HEK293 (cell line): ENCODE measurements at regions not wholly inside any gene's neighbourhood (a gene's known extent, or its start where the extent isn't known, plus 50 kb on each side); places are given as distances from the start of the nearest gene placed in this dataset.

Experiments used
- CTCF ChIA-PET: fragments of 350-600 bp; formaldehyde crosslinking; extraction: SDS; loops from one replicate; lab custom pipeline; 2021; ENCODE audit warnings: antibody characterized with exemption; lab: Yijun Ruan, JAX
- POLR2A ChIA-PET: fragments of 300-600 bp; formaldehyde crosslinking; extraction: SDS; loops from one replicate; lab custom pipeline; 2020; ENCODE audit warnings: antibody characterized with exemption, inconsistent platforms; lab: Yijun Ruan, JAX
- H3K27ac ChIP-seq: fragments of 200-500 bp; sonication (Bioruptor generic); 2 replicates; pipeline ENCODE4 v1.5.1; 2014; ENCODE audit warnings: low read depth, low read length, control low read depth, inconsistent platforms; ENCODE audit errors: extremely low read depth
- H3K36me3 ChIP-seq, 2 experiments: fragments of 200-500 bp in 1 of 2; sonication (Bioruptor generic) in 1 of 2; 1 replicate in 1 of 2; 2 replicates in 1 of 2; pipeline ENCODE4 v1.5.1; 2014 to 2017; ENCODE audit warnings: inconsistent platforms in 2 of 2, low read length in 2 of 2; ENCODE audit not compliant: control insufficient read depth in 2 of 2, insufficient read depth in 1 of 2
- H3K4me1 ChIP-seq: fragments of 200-500 bp; sonication (Bioruptor generic); 2 replicates; pipeline ENCODE4 v1.5.1; 2014; ENCODE audit warnings: mild to moderate bottlenecking, low read length, inconsistent platforms; ENCODE audit not compliant: control insufficient read depth, insufficient read depth
- H3K4me3 ChIP-seq: 2 replicates; pipeline ENCODE4 v1.5.1; 2011; ENCODE audit warnings: low read depth, mild to moderate bottlenecking, control low read depth, low read length, moderate library complexity
- H3K9me3 ChIP-seq: fragments of 200-500 bp; sonication (Bioruptor generic); 2 replicates; pipeline ENCODE4 v1.5.1; 2014; ENCODE audit warnings: low read depth, low read length, inconsistent platforms; ENCODE audit not compliant: control insufficient read depth, insufficient read depth
- GLIS2 ChIP-seq: fragments of 450-650 bp; formaldehyde crosslinking; IDR thresholded peaks from 2 replicates; pipeline ENCODE4 v1.5.1; 2016; ENCODE audit warnings: missing biosample characterization, missing genetic modification characterization
- HOXA7 ChIP-seq: sonication (generic); formaldehyde crosslinking; IDR thresholded peaks from 2 replicates; pipeline ENCODE4 v1.8.1; 2022; ENCODE audit warnings: missing genetic modification reagents, borderline replicate concordance
- KLF8 ChIP-seq: fragments of 450-650 bp; formaldehyde crosslinking; IDR thresholded peaks from 2 replicates; pipeline ENCODE4 v1.5.1; 2016; ENCODE audit warnings: missing biosample characterization, missing genetic modification characterization
- MEIS1 ChIP-seq: sonication (generic); formaldehyde crosslinking; IDR thresholded peaks from 2 replicates; pipeline ENCODE4 v1.8.1; 2022; ENCODE audit warnings: missing genetic modification reagents, mild to moderate bottlenecking, borderline replicate concordance
- PRDM6 ChIP-seq: fragments of 450-650 bp; formaldehyde crosslinking; IDR thresholded peaks from 2 replicates; pipeline ENCODE4 v1.5.1; 2017; ENCODE audit warnings: missing biosample characterization, missing genetic modification characterization
- YY1 ChIP-seq: fragments of 450-650 bp; formaldehyde crosslinking; IDR thresholded peaks from 2 replicates; pipeline ENCODE4 v1.5.1; 2018; ENCODE audit warnings: missing biosample characterization, missing genetic modification characterization
- ZNF112 ChIP-seq: fragments of 450-650 bp; formaldehyde crosslinking; IDR thresholded peaks from 2 replicates; pipeline ENCODE4 v1.5.0; 2017; ENCODE audit warnings: missing biosample characterization, missing genetic modification characterization
- ZNF221 ChIP-seq: fragments of 450-650 bp; formaldehyde crosslinking; IDR thresholded peaks from 2 replicates; pipeline ENCODE4 v1.5.1; 2017; ENCODE audit warnings: missing biosample characterization, missing genetic modification characterization, borderline replicate concordance
- ZNF426 ChIP-seq: fragments of 450-650 bp; formaldehyde crosslinking; IDR thresholded peaks from 2 replicates; pipeline ENCODE4 v1.5.1; 2017; ENCODE audit warnings: missing biosample characterization, missing genetic modification characterization, mild to moderate bottlenecking, inconsistent platforms, moderate library complexity
- ZNF449 ChIP-seq: fragments of 450-650 bp; formaldehyde crosslinking; IDR thresholded peaks from 2 replicates; pipeline ENCODE4 v1.5.1; 2017; ENCODE audit warnings: missing biosample characterization, mild to moderate bottlenecking, missing genetic modification characterization, moderate library complexity
- ZNF518A ChIP-seq: fragments of 450-650 bp; formaldehyde crosslinking; conservative IDR thresholded peaks from 2 replicates; pipeline ENCODE4 v1.5.1; 2016; ENCODE audit warnings: low read depth, missing biosample characterization, missing genetic modification characterization
- ZNF530 ChIP-seq: fragments of 450-650 bp; formaldehyde crosslinking; IDR thresholded peaks from 2 replicates; pipeline ENCODE4 v1.5.1; 2016; ENCODE audit warnings: low read depth, missing biosample characterization, missing genetic modification characterization
- ZNF560 ChIP-seq: fragments of 450-650 bp; formaldehyde crosslinking; IDR thresholded peaks from 2 replicates; pipeline ENCODE4 v1.5.1; 2017; ENCODE audit warnings: missing biosample characterization, missing genetic modification characterization, borderline replicate concordance
- ZNF664 ChIP-seq: fragments of 450-650 bp; formaldehyde crosslinking; IDR thresholded peaks from 2 replicates; pipeline ENCODE4 v1.5.1; 2016; ENCODE audit warnings: missing biosample characterization, missing genetic modification characterization
- ZNF670 ChIP-seq: fragments of 450-650 bp; formaldehyde crosslinking; IDR thresholded peaks from 2 replicates; pipeline ENCODE4 v1.5.1; 2016; ENCODE audit warnings: missing biosample characterization, missing genetic modification characterization, low read depth
- ZNF791 ChIP-seq: fragments of 450-650 bp; formaldehyde crosslinking; IDR thresholded peaks from 2 replicates; pipeline ENCODE4 v1.5.1; 2016; ENCODE audit warnings: missing biosample characterization, missing genetic modification characterization
- ZSCAN4 ChIP-seq: fragments of 450-650 bp; formaldehyde crosslinking; IDR thresholded peaks from 2 replicates; pipeline ENCODE4 v1.5.1; 2017; ENCODE audit warnings: missing biosample characterization, missing genetic modification characterization

GRCh38 chr5:33244441-33245150 lies 196.2 kb upstream of the TARS1 start:
- TF ChIP-seq ZNF670 (tag by site-specific recombination) (no peak), ZNF112 (no peak), ZNF560 (tag by site-specific recombination) (no peak)
- no peak overlapping the region for H3K27ac ChIP-seq
- no peaks in the 10 kb centered on the region for H3K9me3 ChIP-seq
- POLR2A ChIA-PET, result no interaction called here
- H3K4me1 ChIP-seq, result peaks cover 9% of the 10 kb centered on the region
- CTCF ChIA-PET, result no interaction called here
- no peaks in the 10 kb centered on the region for H3K36me3 ChIP-seq
- H3K4me3 ChIP-seq, result no peak overlapping the region

- no peak overlapping the region for H3K27ac ChIP-seq
- H3K4me3 ChIP-seq, result no peak overlapping the region
- ChIA-PET CTCF (no interaction called here), POLR2A (no interaction called here)
- no peaks in the 10 kb centered on the region for H3K36me3 ChIP-seq
- H3K9me3 ChIP-seq, result no peaks in the 10 kb centered on the region
- TF ChIP-seq PRDM6 (tag by site-specific recombination) (no peak), MEIS1 (CRISPR knock-in tag) (no peak), ZNF518A (tag by site-specific recombination) (no peak), ZNF221 (tag by site-specific recombination) (no peak), HOXA7 (CRISPR knock-in tag) (no peak), GLIS2 (tag by site-specific recombination) (no peak), ZNF426 (tag by site-specific recombination) (no peak), YY1 (tag by site-specific recombination) (no peak), ZNF449 (tag by site-specific recombination) (no peak), ZNF664 (tag by site-specific recombination) (no peak), ZNF791 (tag by site-specific recombination) (no peak), ZNF530 (tag by site-specific recombination) (no peak), KLF8 (tag by site-specific recombination) (no peak), ZSCAN4 (no peak)
- no peaks in the 10 kb centered on the region; the same call in 1 of the 2 replicates for H3K4me1 ChIP-seq
These were observed 186.2 kb upstream of the TARS1 start for GRCh38 chr5:33254579-33254978.
